ENCODE measurements at regions not wholly inside any gene's neighbourhood (a gene's known extent, or its start where the extent isn't known, plus 50 kb on each side); places are given as distances from the start of the nearest gene placed in this dataset.
A peak's percentile ranks its signal among the peaks of the same experiment; 100 is the strongest.

DNA sequence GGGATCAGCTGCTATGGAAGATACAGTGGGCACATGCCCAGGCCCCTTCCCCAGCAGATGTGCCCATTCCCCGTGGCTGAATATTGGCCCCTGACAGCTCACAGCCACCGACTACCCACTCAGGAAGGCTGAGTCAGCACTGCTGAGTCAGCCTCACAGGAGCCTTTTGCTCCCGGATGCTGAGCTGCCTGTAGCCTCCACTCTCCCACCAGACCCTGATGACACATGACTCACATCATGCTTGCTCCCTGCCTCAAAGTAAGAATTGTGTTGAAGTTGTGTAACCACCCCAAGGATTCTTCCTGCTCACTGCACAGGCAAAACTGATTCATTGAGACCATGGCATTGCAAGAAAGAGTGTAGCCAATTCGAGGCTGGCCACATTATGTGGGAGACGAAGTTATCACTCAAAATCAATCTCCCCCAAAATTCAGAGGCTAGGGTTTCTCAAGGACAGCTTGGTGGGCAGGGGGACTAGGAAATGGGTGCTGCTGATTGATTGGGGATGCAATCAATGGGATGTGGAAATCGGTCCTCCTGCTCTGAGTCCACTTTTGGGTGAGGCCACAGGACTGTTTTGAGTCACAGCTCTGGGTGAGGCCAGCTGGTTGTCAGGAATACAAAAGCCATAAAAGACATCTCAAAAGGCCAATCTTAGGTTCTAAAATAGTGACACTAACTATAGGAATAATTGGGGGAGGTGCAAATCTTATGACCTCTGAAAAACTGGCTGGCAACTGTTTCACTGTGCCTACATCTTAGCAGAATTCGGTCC lies 556.6 kb upstream of the CDH4 start:
- TF ChIP-seq KLF10 (tag by site-specific recombination; IDR thresholded peaks at IDR 0.05) (no peak), ZIC2 (tag by site-specific recombination; IDR thresholded peaks at IDR 0.05) (no peak), ZFP37 (tag by site-specific recombination; IDR thresholded peaks at IDR 0.05) (no peak), OSR2 (tag by site-specific recombination; IDR thresholded peaks at IDR 0.05) (peak; percentile 41; the same call in 1 of the 2 replicates)
- TF ChIP-seq, protein P1, sequence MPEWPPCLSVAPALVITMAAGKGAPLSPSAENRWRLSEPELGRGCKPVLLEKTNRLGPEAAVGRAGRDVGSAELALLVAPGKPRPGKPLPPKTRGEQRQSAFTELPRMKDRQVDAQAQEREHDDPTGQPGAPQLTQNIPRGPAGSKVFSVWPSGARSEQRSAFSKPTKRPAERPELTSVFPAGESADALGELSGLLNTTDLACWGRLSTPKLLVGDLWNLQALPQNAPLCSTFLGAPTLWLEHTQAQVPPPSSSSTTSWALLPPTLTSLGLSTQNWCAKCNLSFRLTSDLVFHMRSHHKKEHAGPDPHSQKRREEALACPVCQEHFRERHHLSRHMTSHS (tag by site-specific recombination; IDR thresholded peaks at IDR 0.05), result no peak
- TF ChIP-seq, protein P2, sequence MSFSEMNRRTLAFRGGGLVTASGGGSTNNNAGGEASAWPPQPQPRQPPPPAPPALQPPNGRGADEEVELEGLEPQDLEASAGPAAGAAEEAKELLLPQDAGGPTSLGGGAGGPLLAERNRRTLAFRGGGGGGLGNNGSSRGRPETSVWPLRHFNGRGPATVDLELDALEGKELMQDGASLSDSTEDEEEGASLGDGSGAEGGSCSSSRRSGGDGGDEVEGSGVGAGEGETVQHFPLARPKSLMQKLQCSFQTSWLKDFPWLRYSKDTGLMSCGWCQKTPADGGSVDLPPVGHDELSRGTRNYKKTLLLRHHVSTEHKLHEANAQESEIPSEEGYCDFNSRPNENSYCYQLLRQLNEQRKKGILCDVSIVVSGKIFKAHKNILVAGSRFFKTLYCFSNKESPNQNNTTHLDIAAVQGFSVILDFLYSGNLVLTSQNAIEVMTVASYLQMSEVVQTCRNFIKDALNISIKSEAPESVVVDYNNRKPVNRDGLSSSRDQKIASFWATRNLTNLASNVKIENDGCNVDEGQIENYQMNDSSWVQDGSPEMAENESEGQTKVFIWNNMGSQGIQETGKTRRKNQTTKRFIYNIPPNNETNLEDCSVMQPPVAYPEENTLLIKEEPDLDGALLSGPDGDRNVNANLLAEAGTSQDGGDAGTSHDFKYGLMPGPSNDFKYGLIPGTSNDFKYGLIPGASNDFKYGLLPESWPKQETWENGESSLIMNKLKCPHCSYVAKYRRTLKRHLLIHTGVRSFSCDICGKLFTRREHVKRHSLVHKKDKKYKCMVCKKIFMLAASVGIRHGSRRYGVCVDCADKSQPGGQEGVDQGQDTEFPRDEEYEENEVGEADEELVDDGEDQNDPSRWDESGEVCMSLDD (tag by site-specific recombination; IDR thresholded peaks at IDR 0.05), result no peak
- H3K27ac ChIP-seq (ENCODE audit: extremely low read depth, low read depth, low read length), result no peak overlapping the region
- POLR2A ChIA-PET, result no interaction called here
- no peaks in the 10 kb centered on the region for H3K36me3 ChIP-seq (ENCODE audit: control insufficient read depth in 2 of 2, insufficient read depth in 1 of 2, low read length in 2 of 2)
- no peak overlapping the region for H3K4me3 ChIP-seq (ENCODE audit: low read depth, low read length)
- CTCF ChIA-PET, result interaction anchor here (0.9 kb wide), 1 partner anchor 208 kb away, joined by 3 read pairs; no protein-coding TSS in a partner anchor
- no peaks in the 10 kb centered on the region for H3K9me3 ChIP-seq (ENCODE audit: control insufficient read depth, insufficient read depth, low read depth, low read length)
- H3K4me1 ChIP-seq (ENCODE audit: control insufficient read depth, insufficient read depth, low read length), result no peaks in the 10 kb centered on the region

DNA sequence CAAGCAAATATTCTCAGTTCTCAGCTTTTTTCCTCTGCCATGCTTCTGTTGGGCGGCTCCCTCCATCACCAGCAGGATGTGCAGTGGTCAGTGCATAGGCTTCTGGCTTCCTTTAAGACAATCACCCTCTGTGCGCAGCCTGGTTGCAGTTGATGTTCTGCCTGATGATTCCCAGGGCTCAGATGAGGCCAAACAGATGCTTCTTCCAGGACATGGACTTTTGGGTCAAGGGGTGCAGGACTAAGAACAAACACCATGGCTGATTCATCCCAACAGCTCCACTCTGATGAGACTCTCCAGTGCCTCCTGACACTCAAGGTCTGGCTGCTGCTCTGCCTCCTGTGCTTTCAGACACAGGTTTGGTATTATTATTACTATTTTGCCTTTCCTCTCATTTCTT lies 554.8 kb upstream of the CDH4 start:
- Histone ChIP-seq H3K4me1 (ENCODE audit: control insufficient read depth, insufficient read depth, low read length) (no peaks in the 10 kb centered on the region), H3K4me3 (ENCODE audit: low read depth, low read length) (no peak overlapping the region), H3K9me3 (ENCODE audit: control insufficient read depth, insufficient read depth, low read depth, low read length) (no peaks in the 10 kb centered on the region), H3K27ac (ENCODE audit: extremely low read depth, low read depth, low read length) (no peak overlapping the region), H3K36me3 (ENCODE audit: control insufficient read depth in 2 of 2, insufficient read depth in 1 of 2, low read length in 2 of 2) (no peaks in the 10 kb centered on the region)
- POLR2A ChIA-PET, result no interaction called here
- CTCF ChIA-PET, result interaction anchor here (0.7 kb wide), 1 partner anchor 62 kb away, joined by 3 read pairs; no protein-coding TSS in a partner anchor
- TF ChIP-seq RBAK (tag by site-specific recombination; IDR thresholded peaks at IDR 0.05), result no peak
- TF ChIP-seq SETDB1 (IDR thresholded peaks at IDR 0.05; ENCODE audit: insufficient read length, low read length), result no peak
- no peak for TF ChIP-seq GLIS2 (tag by site-specific recombination; IDR thresholded peaks at IDR 0.05)
- TF ChIP-seq ZSCAN23 (tag by site-specific recombination; IDR thresholded peaks at IDR 0.05), result no peak
- no peak for TF ChIP-seq ZNF785 (tag by site-specific recombination; IDR thresholded peaks at IDR 0.05)
- TF ChIP-seq, protein P3, sequence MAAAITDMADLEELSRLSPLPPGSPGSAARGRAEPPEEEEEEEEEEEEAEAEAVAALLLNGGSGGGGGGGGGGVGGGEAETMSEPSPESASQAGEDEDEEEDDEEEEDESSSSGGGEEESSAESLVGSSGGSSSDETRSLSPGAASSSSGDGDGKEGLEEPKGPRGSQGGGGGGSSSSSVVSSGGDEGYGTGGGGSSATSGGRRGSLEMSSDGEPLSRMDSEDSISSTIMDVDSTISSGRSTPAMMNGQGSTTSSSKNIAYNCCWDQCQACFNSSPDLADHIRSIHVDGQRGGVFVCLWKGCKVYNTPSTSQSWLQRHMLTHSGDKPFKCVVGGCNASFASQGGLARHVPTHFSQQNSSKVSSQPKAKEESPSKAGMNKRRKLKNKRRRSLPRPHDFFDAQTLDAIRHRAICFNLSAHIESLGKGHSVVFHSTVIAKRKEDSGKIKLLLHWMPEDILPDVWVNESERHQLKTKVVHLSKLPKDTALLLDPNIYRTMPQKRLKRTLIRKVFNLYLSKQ (tag by site-specific recombination; IDR thresholded peaks at IDR 0.05; ENCODE audit: borderline replicate concordance), result no peak
- TF ChIP-seq BCL11A (tag by site-specific recombination; IDR thresholded peaks at IDR 0.05; ENCODE audit: low read depth), result no peak
- TF ChIP-seq, protein P4, sequence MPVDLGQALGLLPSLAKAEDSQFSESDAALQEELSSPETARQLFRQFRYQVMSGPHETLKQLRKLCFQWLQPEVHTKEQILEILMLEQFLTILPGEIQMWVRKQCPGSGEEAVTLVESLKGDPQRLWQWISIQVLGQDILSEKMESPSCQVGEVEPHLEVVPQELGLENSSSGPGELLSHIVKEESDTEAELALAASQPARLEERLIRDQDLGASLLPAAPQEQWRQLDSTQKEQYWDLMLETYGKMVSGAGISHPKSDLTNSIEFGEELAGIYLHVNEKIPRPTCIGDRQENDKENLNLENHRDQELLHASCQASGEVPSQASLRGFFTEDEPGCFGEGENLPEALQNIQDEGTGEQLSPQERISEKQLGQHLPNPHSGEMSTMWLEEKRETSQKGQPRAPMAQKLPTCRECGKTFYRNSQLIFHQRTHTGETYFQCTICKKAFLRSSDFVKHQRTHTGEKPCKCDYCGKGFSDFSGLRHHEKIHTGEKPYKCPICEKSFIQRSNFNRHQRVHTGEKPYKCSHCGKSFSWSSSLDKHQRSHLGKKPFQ (tag by site-specific recombination; IDR thresholded peaks at IDR 0.05), result no peak

DNA sequence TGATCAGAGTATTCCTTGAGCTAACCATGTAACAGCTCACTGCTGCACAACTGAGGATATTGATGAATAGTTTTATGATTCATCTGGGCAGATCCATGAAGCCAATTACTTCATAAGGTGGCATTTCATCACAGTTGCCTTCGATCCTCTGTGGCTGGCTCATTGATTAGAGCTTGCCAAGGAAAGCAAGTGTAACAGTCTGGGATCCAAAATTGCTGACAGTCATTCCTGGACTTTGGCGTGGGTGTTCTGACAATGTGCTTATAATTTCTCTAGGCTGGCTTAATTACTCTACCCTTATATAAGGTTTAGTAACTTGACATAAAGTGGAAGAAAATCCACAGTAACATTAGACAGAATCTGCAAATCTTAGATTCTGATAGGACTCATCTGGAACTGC lies 551.3 kb upstream of the CDH4 start:
- no peak overlapping the region for H3K4me3 ChIP-seq (ENCODE audit: low read depth, low read length)
- H3K36me3 ChIP-seq (ENCODE audit: control insufficient read depth in 2 of 2, insufficient read depth in 1 of 2, low read length in 2 of 2), result no peaks in the 10 kb centered on the region
- POLR2A ChIA-PET, result no interaction called here
- H3K27ac ChIP-seq (ENCODE audit: extremely low read depth, low read depth, low read length), result no peak overlapping the region
- no peaks in the 10 kb centered on the region for H3K9me3 ChIP-seq (ENCODE audit: control insufficient read depth, insufficient read depth, low read depth, low read length)
- CTCF ChIA-PET, result no interaction called here
- H3K4me1 ChIP-seq (ENCODE audit: control insufficient read depth, insufficient read depth, low read length), result no peaks in the 10 kb centered on the region
- TF ChIP-seq ZNF140 (tag by site-specific recombination; IDR thresholded peaks at IDR 0.05), result no peak
- TF ChIP-seq, protein P5, sequence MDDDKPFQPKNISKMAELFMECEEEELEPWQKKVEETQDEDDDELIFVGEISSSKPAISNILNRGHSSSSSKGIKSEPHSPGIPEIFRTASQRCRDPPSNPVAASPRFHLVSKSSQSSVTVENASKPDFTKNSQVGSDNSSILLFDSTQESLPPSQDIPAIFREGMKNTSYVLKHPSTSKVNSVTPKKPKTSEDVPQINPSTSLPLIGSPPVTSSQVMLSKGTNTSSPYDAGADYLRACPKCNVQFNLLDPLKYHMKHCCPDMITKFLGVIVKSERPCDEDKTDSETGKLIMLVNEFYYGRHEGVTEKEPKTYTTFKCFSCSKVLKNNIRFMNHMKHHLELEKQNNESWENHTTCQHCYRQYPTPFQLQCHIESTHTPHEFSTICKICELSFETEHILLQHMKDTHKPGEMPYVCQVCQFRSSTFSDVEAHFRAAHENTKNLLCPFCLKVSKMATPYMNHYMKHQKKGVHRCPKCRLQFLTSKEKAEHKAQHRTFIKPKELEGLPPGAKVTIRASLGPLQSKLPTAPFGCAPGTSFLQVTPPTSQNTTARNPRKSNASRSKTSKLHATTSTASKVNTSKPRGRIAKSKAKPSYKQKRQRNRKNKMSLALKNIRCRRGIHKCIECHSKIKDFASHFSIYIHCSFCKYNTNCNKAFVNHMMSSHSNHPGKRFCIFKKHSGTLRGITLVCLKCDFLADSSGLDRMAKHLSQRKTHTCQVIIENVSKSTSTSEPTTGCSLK (tag by site-specific recombination; IDR thresholded peaks at IDR 0.05), result no peak
- TF ChIP-seq KLF10 (tag by site-specific recombination; IDR thresholded peaks at IDR 0.05), result no peak
- no peak for TF ChIP-seq REPIN1 (tag by site-specific recombination; IDR thresholded peaks at IDR 0.05; ENCODE audit: low read depth)
- no peak for TF ChIP-seq YY2 (tag by site-specific recombination; IDR thresholded peaks at IDR 0.05)
- no peak for TF ChIP-seq ZBTB1 (tag by site-specific recombination; IDR thresholded peaks at IDR 0.05)
- TF ChIP-seq, protein P6, sequence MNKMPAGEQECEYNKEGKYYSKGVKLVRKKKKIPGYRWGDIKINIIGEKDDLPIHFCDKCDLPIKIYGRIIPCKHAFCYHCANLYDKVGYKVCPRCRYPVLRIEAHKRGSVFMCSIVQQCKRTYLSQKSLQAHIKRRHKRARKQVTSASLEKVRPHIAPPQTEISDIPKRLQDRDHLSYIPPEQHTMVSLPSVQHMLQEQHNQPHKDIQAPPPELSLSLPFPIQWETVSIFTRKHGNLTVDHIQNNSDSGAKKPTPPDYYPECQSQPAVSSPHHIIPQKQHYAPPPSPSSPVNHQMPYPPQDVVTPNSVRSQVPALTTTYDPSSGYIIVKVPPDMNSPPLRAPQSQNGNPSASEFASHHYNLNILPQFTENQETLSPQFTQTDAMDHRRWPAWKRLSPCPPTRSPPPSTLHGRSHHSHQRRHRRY (tag by site-specific recombination; IDR thresholded peaks at IDR 0.05), result no peak
- TF ChIP-seq SP3 (tag by site-specific recombination; IDR thresholded peaks at IDR 0.05), result no peak

Data from HEK293 (cell line).